RWPE1 (cell line): ENCODE measurements at regions not wholly inside any gene's neighbourhood (a gene's known extent, or its start where the extent isn't known, plus 50 kb on each side); places are given as distances from the start of the nearest gene placed in this dataset.
"Not testable (repeated sequence)": the region's sequence is repeated elsewhere in the genome, so short reads cannot be mapped to it uniquely, and the experiment has no call there.

Experiments used
- CTCF ChIA-PET: fragments of 350-600 bp; sonication (Branson Sonifier 250); formaldehyde crosslinking; extraction: SDS; loops from one replicate; lab custom pipeline; 2021; lab: Yijun Ruan, JAX
- POLR2A ChIA-PET: fragments of 400-600 bp; formaldehyde crosslinking; extraction: SDS; loops from one replicate; lab custom pipeline; 2020; ENCODE audit warnings: antibody characterized with exemption; ENCODE audit not compliant: low non-redundant PET; lab: Yijun Ruan, JAX
- DNase-seq: peaks from one replicate; pipeline ENCODE4 v3.0.0; 2012; ENCODE audit warnings: low spot score
- H3K27ac ChIP-seq: fragments of 450-650 bp; 2 replicates; pipeline ENCODE4 v1.5.1; 2017
- CTCF ChIP-seq: fragments of 450-650 bp; conservative IDR thresholded peaks from 2 replicates; pipeline ENCODE4 v1.5.1; 2017; ENCODE audit warnings: low read depth, mild to moderate bottlenecking

GRCh38 chr13:80160110-80160509, 180.8 kb downstream of the SPRY2 start:
- no peak for TF ChIP-seq CTCF
- H3K27ac ChIP-seq: no peak overlapping the region
- no peak for DNase-seq
- POLR2A ChIA-PET: no interaction called here
- CTCF ChIA-PET: no interaction called here

- no peak for TF ChIP-seq CTCF
- CTCF ChIA-PET: interaction anchor here (1.2 kb wide), 1 partner anchor 9 kb away, joined by 4 read pairs; no protein-coding TSS in a partner anchor
- no peak for DNase-seq
- POLR2A ChIA-PET: no interaction called here
- H3K27ac ChIP-seq: no peak overlapping the region
Measured at GRCh38 chr13:80157261-80157932, 183.5 kb downstream of the SPRY2 start.

DNA sequence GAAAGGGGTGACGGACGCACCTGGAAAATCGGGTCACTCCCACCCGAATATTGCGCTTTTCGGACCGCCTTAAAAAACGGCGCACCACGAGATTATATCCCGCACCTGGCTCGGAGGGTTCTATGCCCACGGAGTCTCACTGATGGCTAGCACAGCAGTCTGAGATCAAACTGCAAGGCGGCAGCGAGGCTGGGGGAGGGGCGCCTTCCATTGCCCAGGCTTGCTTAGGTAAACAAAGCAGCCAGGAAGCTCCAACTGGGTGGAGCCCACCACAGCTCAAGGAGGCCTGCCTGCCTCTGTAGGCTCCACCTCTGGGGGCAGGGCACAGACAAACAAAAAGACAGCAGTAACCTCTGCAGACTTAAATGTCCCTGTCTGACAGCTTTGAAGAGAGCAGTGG, 188.8 kb downstream of the SPRY2 start:
- H3K27ac ChIP-seq, POLR2A ChIA-PET, DNase-seq, CTCF ChIA-PET: not testable (repeated sequence)

- peak; percentile 18 for DNase-seq
- H3K27ac ChIP-seq: no peak overlapping the region
- no peak for TF ChIP-seq CTCF
- CTCF ChIA-PET: no interaction called here
- POLR2A ChIA-PET: no interaction called here
Measured at GRCh38 chr13:80151016-80151415, 189.9 kb downstream of the SPRY2 start.

DNA sequence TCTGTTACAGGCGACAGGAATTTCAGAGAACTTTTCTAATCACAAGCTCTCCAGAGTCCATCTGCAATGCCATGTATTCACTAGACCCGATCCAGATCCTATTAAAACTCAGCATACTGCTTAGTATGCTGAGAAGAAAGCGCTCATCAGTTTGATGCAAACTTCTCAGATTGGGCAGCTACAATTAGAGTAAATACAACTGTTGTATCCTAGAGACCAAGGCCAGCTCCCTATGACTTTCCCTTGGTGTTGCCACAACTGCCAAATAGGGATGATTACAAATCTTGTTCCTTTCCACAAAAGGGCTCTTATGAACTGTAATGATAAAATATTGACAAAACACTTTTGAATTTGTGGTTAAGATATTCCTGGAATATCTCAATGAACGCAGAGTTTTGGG, 191.2 kb downstream of the SPRY2 start:
- CTCF ChIA-PET: no interaction called here
- no peak for DNase-seq
- H3K27ac ChIP-seq: no peak overlapping the region
- POLR2A ChIA-PET: no interaction called here
- TF ChIP-seq CTCF: no peak

DNA sequence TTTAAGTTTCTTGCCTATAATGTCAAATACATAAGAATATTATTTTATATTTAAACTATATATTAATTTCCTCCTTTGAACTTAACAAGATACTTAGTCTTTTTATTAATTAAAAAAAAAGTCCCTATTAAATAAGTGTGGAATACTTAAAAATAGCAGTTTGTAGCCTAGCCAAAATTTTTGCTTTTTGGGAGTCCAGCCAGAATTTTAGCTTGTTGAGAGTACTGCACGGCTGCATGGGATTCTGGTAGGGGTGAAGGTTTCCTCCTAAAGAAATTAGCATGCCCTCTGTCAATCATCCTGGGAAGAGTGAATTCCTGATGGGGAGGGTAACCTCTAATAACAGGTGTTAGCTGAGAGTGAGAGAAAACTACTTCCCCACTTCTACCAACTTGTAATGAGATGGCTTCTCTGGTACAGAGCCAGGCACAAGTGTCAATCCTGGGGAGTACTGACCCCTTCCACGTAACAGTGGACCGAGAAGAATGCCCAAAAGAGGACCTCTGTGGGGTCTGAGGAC, 195.7 kb downstream of the SPRY2 start:
- no peak overlapping the region for H3K27ac ChIP-seq
- no peak for TF ChIP-seq CTCF
- ChIA-PET POLR2A (no interaction called here), CTCF (no interaction called here)
- no peak for DNase-seq

GRCh38 chr13:80144493-80144892, 196.4 kb downstream of the SPRY2 start:
- H3K27ac ChIP-seq: no peak overlapping the region
- POLR2A ChIA-PET: no interaction called here
- TF ChIP-seq CTCF: no peak
- DNase-seq: no peak
- CTCF ChIA-PET: no interaction called here
